ENCODE measurements at regions not wholly inside any gene's neighbourhood (a gene's known extent, or its start where the extent isn't known, plus 50 kb on each side); places are given as distances from the start of the nearest gene placed in this dataset.

DNA sequence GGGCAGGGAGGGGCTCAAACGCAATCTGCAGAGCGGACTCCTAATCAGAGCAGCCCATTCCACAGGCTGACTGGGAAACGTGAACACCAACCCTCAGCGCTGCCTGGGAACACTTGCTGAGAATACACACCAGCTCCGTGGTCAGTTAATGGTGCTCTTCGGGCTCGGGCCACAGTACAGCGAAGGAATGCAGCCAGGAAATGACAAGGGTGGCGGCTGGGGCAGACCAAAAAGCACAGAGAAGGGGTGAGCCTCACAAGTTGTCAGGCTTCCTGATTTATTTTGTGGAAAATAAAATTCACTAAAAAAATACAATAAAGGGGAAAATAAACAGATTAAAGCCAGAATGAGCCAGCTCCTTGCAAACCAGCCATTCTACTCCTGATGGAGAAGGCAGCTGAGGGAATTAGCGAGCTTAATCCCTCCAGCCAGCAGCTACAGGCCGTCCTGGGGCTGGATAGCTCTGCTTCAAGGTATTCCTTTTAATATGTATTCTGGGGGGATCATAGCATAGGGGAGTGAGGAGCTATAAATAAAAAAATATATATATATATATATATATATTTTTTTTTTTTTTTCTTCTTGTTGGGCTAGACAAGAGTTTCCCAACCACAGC lies 165.5 kb upstream of the NTM start:
- no peaks in the 10 kb centered on the region for H3K36me3 ChIP-seq (ENCODE audit: insufficient read depth, low read length)
- H3K27ac ChIP-seq (ENCODE audit: low read length): no peak overlapping the region
- H3K9me3 ChIP-seq (ENCODE audit: insufficient read depth, low read length, severe bottlenecking): no peaks in the 10 kb centered on the region
- H3K4me1 ChIP-seq (ENCODE audit: insufficient read depth, low read length): no peaks in the 10 kb centered on the region
- no peak overlapping the region for H3K9ac ChIP-seq (ENCODE audit: low read depth, low read length)
- no peaks in the 10 kb centered on the region for H4K20me1 ChIP-seq (ENCODE audit: insufficient read depth, low read length)
- no peak for TF ChIP-seq EZH2 (IDR thresholded peaks at IDR 0.05; ENCODE audit: borderline replicate concordance, low read depth, low read length, severe bottlenecking)
- TF ChIP-seq, protein P1, sequence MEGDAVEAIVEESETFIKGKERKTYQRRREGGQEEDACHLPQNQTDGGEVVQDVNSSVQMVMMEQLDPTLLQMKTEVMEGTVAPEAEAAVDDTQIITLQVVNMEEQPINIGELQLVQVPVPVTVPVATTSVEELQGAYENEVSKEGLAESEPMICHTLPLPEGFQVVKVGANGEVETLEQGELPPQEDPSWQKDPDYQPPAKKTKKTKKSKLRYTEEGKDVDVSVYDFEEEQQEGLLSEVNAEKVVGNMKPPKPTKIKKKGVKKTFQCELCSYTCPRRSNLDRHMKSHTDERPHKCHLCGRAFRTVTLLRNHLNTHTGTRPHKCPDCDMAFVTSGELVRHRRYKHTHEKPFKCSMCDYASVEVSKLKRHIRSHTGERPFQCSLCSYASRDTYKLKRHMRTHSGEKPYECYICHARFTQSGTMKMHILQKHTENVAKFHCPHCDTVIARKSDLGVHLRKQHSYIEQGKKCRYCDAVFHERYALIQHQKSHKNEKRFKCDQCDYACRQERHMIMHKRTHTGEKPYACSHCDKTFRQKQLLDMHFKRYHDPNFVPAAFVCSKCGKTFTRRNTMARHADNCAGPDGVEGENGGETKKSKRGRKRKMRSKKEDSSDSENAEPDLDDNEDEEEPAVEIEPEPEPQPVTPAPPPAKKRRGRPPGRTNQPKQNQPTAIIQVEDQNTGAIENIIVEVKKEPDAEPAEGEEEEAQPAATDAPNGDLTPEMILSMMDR (IDR thresholded peaks at IDR 0.05; ENCODE audit: borderline replicate concordance, extremely low read depth, low read length, poor library complexity, severe bottlenecking): no peak
- no peak overlapping the region for H3K4me2 ChIP-seq (ENCODE audit: insufficient read depth, low read length)
- no peaks in the 10 kb centered on the region for H3K79me2 ChIP-seq (ENCODE audit: insufficient read depth, low read length)
- H2AFZ ChIP-seq (ENCODE audit: low read depth, low read length): no peak overlapping the region
- no peak overlapping the region for H3K4me3 ChIP-seq (ENCODE audit: low read depth in 1 of 2, low read length in 2 of 2)
- DNase-seq (no peak), ATAC-seq (ENCODE audit: insufficient read depth, low read depth) (no peak)
- H3K27me3 ChIP-seq (ENCODE audit: insufficient read depth, low read length, poor library complexity): no peaks in the 10 kb centered on the region

- H3K27me3 ChIP-seq (ENCODE audit: insufficient read depth, low read length, poor library complexity): no peaks in the 10 kb centered on the region
- no peak for ATAC-seq (ENCODE audit: insufficient read depth, low read depth)
- no peaks in the 10 kb centered on the region for H3K4me1 ChIP-seq (ENCODE audit: insufficient read depth, low read length)
- H2AFZ ChIP-seq (ENCODE audit: low read depth, low read length): no peak overlapping the region
- no peaks in the 10 kb centered on the region for H3K79me2 ChIP-seq (ENCODE audit: insufficient read depth, low read length)
- H4K20me1 ChIP-seq (ENCODE audit: insufficient read depth, low read length): no peaks in the 10 kb centered on the region
- no peak overlapping the region for H3K9ac ChIP-seq (ENCODE audit: low read depth, low read length)
- no peaks in the 10 kb centered on the region for H3K36me3 ChIP-seq (ENCODE audit: insufficient read depth, low read length)
- H3K27ac ChIP-seq (ENCODE audit: low read length): no peak overlapping the region
- H3K9me3 ChIP-seq (ENCODE audit: insufficient read depth, low read length, severe bottlenecking): no peaks in the 10 kb centered on the region
- no peak overlapping the region for H3K4me2 ChIP-seq (ENCODE audit: insufficient read depth, low read length)
- H3K4me3 ChIP-seq (ENCODE audit: low read depth in 1 of 2, low read length in 2 of 2): no peak overlapping the region
- no peak for DNase-seq
- TF ChIP-seq EZH2 (IDR thresholded peaks at IDR 0.05; ENCODE audit: borderline replicate concordance, low read depth, low read length, severe bottlenecking): no peak
- TF ChIP-seq, protein P1 (IDR thresholded peaks at IDR 0.05; ENCODE audit: borderline replicate concordance, extremely low read depth, low read length, poor library complexity, severe bottlenecking): no peak
Measured at GRCh38 chr11:131206671-131207070, 163.7 kb upstream of the NTM start.

- ATAC-seq (ENCODE audit: insufficient read depth, low read depth): no peak
- Histone ChIP-seq H3K4me3 (ENCODE audit: low read depth in 1 of 2, low read length in 2 of 2) (no peak overlapping the region), H3K9me3 (ENCODE audit: insufficient read depth, low read length, severe bottlenecking) (no peaks in the 10 kb centered on the region), H3K4me1 (ENCODE audit: insufficient read depth, low read length) (no peaks in the 10 kb centered on the region), H3K27ac (ENCODE audit: low read length) (no peak overlapping the region), H3K4me2 (ENCODE audit: insufficient read depth, low read length) (no peak overlapping the region), H4K20me1 (ENCODE audit: insufficient read depth, low read length) (no peaks in the 10 kb centered on the region), H3K27me3 (ENCODE audit: insufficient read depth, low read length, poor library complexity) (no peaks in the 10 kb centered on the region), H3K9ac (ENCODE audit: low read depth, low read length) (no peak overlapping the region), H2AFZ (ENCODE audit: low read depth, low read length) (no peak overlapping the region), H3K79me2 (ENCODE audit: insufficient read depth, low read length) (no peaks in the 10 kb centered on the region), H3K36me3 (ENCODE audit: insufficient read depth, low read length) (no peaks in the 10 kb centered on the region)
- TF ChIP-seq EZH2 (IDR thresholded peaks at IDR 0.05; ENCODE audit: borderline replicate concordance, low read depth, low read length, severe bottlenecking): no peak
- TF ChIP-seq, protein P1 (IDR thresholded peaks at IDR 0.05; ENCODE audit: borderline replicate concordance, extremely low read depth, low read length, poor library complexity, severe bottlenecking): no peak
- no peak for DNase-seq
Measured at GRCh38 chr11:131207901-131208300, 162.5 kb upstream of the NTM start.
